GM18519 (cell line): ENCODE measurements at regions not wholly inside any gene's neighbourhood (a gene's known extent, or its start where the extent isn't known, plus 50 kb on each side); places are given as distances from the start of the nearest gene placed in this dataset.

Experiments
- ATAC-seq: cut with Tn5 transposase; IDR thresholded peaks from one replicate; pipeline ENCODE4 v1.9.1; 2021; ENCODE audit warnings: mild to moderate bottlenecking, moderate library complexity; ENCODE audit not compliant: unreplicated experiment, low FRiP score

GRCh38 chr10:8908013-8908412, 853.5 kb downstream of the GATA3 start:
- ATAC-seq: no peak

- no peak for ATAC-seq
These were observed 855.8 kb downstream of the GATA3 start for GRCh38 chr10:8910314-8910713.

GRCh38 chr10:8911032-8911431, 856.5 kb downstream of the GATA3 start:
- no peak for ATAC-seq

- ATAC-seq: no peak
These were observed 857.6 kb downstream of the GATA3 start for GRCh38 chr10:8912108-8912507.

- no peak for ATAC-seq
These were observed 859.2 kb downstream of the GATA3 start for GRCh38 chr10:8913720-8914119.

GRCh38 chr10:8919280-8919679, 864.8 kb downstream of the GATA3 start:
- ATAC-seq: no peak

GRCh38 chr10:8921568-8921967, 867.1 kb downstream of the GATA3 start:
- ATAC-seq: no peak

GRCh38 chr10:8923096-8923495, 868.6 kb downstream of the GATA3 start:
- ATAC-seq: no peak

GRCh38 chr10:8927705-8928104, 873.2 kb downstream of the GATA3 start:
- ATAC-seq: no peak

- ATAC-seq: no peak
These were observed 892.0 kb downstream of the GATA3 start for GRCh38 chr10:8946451-8946850.

GRCh38 chr10:8950978-8951377, 896.5 kb downstream of the GATA3 start:
- ATAC-seq: no peak

- ATAC-seq: no peak
These were observed 897.1 kb downstream of the GATA3 start for GRCh38 chr10:8951440-8952089.

GRCh38 chr10:8956400-8956799, 901.9 kb downstream of the GATA3 start:
- no peak for ATAC-seq

GRCh38 chr10:8962249-8962648, 907.8 kb downstream of the GATA3 start:
- no peak for ATAC-seq

- no peak for ATAC-seq
These were observed 912.6 kb downstream of the GATA3 start for GRCh38 chr10:8967061-8967460.

GRCh38 chr10:8969853-8970252, 915.4 kb downstream of the GATA3 start:
- no peak for ATAC-seq

GRCh38 chr10:8975535-8975934, 921.0 kb downstream of the GATA3 start:
- ATAC-seq: no peak

GRCh38 chr10:8978100-8978499, 923.6 kb downstream of the GATA3 start:
- ATAC-seq: no peak

- ATAC-seq: no peak
These were observed 925.5 kb downstream of the GATA3 start for GRCh38 chr10:8979976-8980375.

- no peak for ATAC-seq
These were observed 926.8 kb downstream of the GATA3 start for GRCh38 chr10:8981277-8981676.

- no peak for ATAC-seq
These were observed 931.2 kb downstream of the GATA3 start for GRCh38 chr10:8985651-8986050.

- no peak for ATAC-seq
These were observed 932.5 kb downstream of the GATA3 start for GRCh38 chr10:8986975-8987374.

- no peak for ATAC-seq
These were observed 933.2 kb downstream of the GATA3 start for GRCh38 chr10:8987712-8988111.
